NCI-H526 treated with DMSO at 0.1 percent for 48 hours (cell line): ENCODE measurements at regions not wholly inside any gene's neighbourhood (a gene's known extent, or its start where the extent isn't known, plus 50 kb on each side); places are given as distances from the start of the nearest gene placed in this dataset.

Source experiments
- DNase-seq: peaks from one replicate; lab custom pipeline; 2025; lab: John Stamatoyannopoulos, UW

- DNase-seq: no peak
Measured at GRCh38 chr4:158007566-158007965, 165.3 kb downstream of the GASK1B start.

DNA sequence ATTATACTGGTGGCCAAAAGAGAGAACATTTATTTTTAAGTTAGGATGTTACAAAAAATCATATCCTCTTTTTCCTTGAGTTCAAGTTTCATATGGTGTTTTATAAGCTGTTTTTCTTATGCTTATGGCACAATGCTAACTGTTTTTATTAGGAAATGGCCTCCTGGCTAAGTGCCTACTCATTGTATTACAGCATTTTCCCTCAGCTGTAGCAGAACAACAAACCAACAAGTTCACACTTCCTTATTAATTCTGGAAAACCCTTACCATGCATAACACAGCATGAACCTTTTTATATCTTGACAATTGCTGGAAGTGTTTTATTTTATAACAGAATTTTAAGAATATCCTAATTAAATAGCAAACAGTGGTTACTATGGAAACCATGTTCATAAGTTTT lies 165.8 kb downstream of the GASK1B start:
- DNase-seq: no peak

GRCh38 chr4:158005021-158005420 lies 167.8 kb downstream of the GASK1B start:
- no peak for DNase-seq

GRCh38 chr4:158004101-158004500 lies 168.7 kb downstream of the GASK1B start:
- no peak for DNase-seq

- DNase-seq: no peak
Measured at GRCh38 chr4:158003212-158003611, 169.6 kb downstream of the GASK1B start.

DNA sequence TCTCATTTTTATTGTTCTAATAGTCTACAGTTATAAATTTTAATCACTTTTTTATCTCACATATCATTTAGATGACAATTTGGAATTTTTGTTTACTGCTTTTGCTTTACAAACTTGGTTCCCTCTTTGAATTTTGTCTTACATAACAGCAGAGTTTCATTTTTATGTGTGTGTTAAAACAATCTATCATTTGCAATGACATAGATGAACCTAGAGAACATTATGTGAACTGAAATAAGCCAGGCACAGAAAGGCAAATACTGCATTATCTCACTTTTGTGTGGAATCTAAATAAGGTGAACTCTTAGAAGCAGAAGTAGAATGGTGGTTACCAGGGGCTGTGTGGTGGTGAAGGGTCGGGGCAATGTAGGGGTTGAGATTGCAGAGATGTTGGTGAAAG lies 170.7 kb downstream of the GASK1B start:
- no peak for DNase-seq

DNA sequence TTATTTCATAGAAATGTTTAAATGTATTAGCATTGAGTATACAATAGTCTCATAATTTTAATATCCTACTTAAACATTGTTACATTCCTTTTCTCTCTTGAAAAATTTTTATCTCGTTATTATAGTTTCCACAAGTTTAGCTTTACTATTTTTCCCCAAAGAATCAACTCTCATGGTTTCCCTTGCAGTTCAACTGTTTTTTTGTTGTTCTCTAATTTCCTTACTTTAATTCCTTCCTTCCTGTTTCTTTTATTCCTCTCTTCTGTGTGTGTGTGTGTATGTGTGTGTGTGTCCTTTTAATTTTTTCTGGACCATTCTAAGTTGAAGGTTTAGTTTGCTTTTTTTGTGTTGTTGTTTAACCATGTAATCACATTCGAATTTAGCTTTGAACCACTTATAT lies 171.1 kb downstream of the GASK1B start:
- DNase-seq: no peak

DNA sequence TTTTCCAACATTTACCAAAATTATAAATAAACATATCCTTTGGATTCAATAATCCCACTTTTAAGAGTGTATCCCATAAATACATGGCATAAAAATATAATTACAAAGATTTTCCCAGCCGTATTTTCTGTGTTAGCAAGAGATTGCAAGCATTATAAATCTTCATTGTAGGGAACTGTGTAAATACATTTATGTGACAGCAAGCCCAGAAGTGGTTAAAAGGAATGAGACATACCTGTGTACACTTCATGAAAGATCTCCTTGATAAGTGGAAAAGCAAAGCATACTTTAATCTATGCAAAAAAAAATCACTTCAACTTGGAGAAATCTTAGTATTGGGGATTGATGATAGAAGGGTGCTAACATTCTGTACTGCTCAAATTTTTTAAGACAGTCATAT lies 173.1 kb downstream of the GASK1B start:
- no peak for DNase-seq

DNA sequence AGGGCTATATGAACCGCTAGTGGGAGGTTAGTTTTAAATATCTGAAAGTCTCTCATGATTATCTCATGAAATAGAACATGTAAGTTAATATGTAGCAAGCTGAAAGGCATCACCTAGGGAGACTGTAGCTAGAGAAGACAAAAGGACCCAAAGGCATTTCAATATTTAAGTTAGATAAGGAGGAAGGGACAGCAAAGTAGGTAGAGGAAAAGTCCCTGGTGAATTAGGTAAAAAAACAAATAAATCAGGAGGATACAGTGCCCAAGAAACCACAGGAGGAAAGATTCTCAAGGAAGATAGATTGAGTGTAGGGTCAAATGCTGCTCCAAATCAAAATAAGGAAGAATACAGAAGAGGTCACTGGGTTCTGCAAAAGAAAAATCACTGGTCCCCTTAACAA lies 175.5 kb downstream of the GASK1B start:
- DNase-seq: no peak

- no peak for DNase-seq
Measured at GRCh38 chr4:157996061-157997028, 176.5 kb downstream of the GASK1B start.

- DNase-seq: no peak
Measured at GRCh38 chr4:157994863-157995262, 178.0 kb downstream of the GASK1B start.

DNA sequence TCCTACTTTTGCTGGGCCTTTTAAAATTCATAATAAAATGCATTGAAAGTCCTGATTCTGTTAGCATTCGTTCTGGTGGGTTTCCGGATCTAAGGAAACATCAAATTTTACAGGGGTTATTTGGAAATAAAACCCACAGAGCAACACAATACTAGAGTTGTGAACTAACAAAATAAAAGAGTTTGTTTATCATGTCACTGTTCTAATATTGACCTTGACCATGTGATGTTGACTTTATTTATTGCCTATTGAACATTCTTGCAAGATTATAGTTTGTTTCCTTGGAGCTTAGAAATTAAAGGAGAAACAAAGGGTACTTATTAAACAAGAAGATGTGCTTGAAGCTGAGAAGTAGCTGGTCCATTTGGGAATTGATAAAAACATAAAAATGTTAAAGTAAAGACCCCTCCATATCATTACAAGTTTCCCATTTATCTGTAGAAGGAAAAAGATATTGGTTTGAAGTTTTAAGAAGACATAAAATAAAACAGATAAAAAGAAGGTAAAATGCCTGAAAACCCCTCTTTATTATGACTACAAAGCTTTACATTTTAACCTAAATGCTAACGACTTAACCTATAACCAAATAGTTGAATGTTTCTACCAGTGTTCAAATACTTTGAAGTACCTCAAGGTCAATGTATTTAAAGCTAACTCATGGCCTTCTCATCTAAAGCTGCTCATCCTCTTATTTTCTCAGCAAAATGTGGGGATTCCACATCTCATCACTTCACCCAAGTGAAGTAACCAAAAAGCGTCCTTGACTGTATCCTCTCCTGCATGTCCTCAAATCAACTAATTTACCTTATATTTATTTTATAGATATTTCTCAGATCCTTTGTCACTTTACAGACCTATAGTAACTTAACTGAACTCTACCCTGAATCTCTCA lies 179.6 kb downstream of the GASK1B start:
- DNase-seq: no peak

- peak; percentile 61 for DNase-seq
Measured at GRCh38 chr4:157992038-157992705, 180.7 kb downstream of the GASK1B start.

GRCh38 chr4:157988641-157989040 lies 184.2 kb downstream of the GASK1B start:
- no peak for DNase-seq

GRCh38 chr4:157984285-157984911 lies 188.4 kb downstream of the GASK1B start:
- no peak for DNase-seq

DNA sequence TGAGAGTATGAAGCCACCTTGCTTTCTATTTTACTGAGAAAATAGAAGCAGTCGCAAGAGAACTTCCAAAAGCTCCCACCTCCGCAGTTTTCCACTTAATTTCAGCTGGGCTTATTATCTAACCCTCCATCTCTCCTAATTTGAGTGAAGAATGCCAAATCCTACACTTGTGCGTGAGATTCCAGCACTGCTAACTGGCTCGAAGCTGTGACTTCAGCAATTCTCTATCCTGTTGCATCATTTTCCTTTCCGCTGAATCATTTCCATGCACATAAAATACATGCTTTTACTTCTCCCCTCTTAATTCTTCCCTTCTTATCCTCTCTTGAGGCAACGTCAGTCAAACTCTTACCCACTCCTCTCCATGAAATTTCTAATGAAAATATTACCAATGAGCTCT lies 189.5 kb downstream of the GASK1B start:
- DNase-seq: no peak

DNA sequence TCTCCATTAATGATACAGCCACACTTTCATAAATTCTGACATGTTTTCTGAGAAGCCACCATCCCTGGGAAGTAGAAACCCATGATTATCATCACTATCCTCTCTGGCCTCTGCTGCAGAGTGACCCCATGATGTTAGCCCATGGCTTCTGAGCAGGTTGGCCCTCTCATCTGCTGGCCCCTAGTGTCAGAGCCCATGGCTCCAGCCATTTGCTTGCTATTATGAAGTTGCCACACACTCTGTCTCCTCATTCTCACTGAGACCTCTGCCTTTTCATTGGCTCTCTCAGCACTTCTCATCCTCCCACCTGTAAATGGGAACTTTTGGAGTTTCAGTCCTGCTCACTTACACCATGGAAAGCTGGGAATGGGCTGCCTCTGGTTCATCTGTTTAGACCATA lies 192.7 kb downstream of the GASK1B start:
- DNase-seq: no peak

GRCh38 chr4:157978680-157979361 lies 194.0 kb downstream of the GASK1B start:
- DNase-seq: peak; percentile 66

DNA sequence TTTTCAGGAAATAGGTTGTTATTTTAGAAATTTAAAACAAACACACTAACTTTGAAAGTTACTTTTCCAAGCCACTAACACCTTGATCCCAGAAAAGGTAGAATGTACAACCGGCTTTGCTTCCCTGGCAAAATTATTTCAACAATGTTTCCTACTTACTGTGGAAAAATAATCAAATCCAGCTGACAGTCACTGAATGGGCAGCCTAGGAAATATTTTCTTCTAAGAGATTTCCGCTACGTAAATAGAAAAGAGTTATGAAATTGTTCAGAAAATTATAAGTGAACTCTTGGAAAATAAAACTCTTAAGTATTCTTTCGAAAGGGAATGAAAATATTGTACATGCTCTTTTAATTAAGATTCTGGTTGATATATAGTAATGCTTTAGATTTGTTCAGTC lies 195.7 kb downstream of the GASK1B start:
- DNase-seq: no peak

DNA sequence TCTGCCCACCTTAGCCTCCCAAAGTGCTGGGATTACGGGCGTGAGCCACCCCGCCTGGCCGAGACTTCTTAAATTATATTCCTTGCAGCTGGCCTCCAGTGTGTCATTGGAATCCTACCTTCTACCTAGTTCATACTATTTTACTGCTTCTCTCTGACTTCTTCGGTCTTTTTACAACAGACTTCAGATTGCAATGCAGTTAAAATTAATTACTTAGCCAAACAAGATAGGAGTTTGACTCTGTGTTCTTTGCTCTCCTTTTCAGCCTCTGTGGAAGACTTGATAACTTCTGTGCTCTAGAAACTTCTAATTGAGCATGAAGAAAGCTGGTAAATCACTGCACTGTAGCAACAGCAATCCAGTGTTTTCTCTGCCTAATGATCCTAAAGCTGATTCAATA lies 199.5 kb downstream of the GASK1B start:
- no peak for DNase-seq

DNA sequence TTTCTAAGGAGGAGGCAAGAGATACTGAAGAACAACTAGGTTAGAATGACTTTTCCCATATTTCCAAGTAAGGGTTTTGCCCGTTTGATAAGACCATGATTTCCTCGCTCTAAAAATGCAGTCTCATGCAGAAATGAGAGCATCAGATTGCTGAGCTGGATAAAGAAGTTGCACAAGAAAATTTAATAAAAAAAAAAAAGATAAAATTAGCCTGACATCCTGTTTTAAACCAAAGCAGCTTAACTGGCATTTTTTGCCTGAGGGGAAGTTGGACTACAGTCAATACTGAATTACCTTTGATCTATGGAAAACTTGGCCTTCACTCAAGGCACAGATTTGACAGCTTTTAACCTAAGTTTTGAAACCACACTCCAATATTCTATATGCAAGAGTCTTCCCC lies 208.4 kb downstream of the GASK1B start:
- no peak for DNase-seq
